Activated CD8-positive, alpha-beta memory T cell treated with anti-CD3 and anti-CD28 coated beads for 4 hours (primary cell): ENCODE measurements at regions not wholly inside any gene's neighbourhood (a gene's known extent, or its start where the extent isn't known, plus 50 kb on each side); places are given as distances from the start of the nearest gene placed in this dataset.
"Not testable (repeated sequence)": the region's sequence is repeated elsewhere in the genome, so short reads cannot be mapped to it uniquely, and the experiment has no call there.

Source experiments
- DNase-seq, 2 donors: peaks; one replicate each; pipeline ENCODE4 v3.0.0-alpha.2; 2020; ENCODE audit warnings: low read depth in 2 of 2

DNA sequence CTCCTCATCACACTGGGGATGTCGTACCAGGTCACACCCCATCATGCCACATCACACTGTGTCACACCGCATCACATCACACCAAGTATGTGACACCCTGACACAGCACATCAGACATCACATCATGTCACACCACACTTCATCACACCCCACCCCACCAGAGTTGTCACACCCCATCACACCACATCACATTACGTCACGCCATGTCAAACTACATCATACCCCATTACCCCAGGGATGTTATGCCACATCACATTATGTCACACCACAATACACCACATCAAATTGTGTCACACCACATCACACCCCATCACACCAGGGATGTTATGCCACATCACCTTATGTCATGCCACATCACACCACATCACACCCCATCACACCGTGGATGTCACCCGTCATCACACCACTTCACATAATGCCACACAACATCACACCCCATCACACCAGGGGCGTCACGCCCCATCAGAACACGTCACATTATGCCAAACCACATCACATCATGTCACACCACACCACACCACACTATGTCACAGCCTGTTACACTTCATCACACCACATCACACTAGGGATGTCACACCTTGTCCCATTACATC is 133.6 kb downstream of the TMEM121 start:
- no peak for DNase-seq

DNA sequence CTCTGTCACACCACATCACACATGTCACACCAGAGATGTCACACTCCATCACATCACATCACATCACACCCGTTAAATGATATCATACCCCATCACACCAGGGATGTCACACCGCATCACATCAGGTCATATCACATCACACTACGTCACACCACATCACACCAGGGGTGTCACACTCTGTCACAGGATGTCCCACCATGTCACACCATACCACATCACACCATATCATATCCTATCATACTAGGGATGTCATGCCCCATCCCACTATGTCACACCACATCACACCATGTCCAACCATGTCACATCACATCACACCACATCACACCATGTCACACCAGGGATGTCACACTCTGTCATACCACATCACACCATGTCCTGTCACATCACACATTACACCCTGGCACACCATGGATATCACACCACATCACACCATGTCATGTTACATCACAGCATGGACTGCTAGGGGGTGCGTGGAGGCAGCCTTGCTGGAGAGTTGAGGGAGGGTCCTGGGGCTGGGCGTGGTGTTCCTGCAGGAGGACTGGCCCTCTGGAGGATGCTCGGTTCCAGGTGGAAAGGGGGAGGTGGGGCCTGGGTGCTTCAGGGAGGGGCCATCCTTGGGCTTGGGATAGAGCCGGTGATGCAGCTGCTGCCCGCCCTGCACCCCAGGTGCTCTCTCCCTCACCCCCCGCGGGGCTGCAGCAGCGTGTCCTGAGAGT is 134.6 kb downstream of the TMEM121 start:
- no peak for DNase-seq

DNA sequence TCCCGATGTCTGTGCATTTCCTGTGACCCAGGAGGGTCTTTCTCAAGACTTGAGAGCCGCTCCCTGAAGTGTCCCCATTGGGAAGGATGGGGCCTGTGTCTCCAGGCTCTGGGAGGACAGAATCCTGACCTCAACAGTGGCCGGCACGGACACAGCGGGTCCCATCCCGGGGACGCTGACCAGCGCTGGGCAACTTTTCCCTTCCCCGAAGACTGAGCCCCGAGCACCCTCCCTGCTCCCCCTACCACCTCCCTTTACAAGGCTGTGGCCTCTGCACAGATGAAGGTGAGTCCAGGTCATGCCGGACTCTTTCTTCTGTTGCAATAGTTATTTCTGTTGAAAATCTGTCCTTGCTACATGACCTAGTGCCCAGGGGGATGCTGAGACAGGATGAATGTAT is 135.7 kb downstream of the TMEM121 start:
- DNase-seq: not testable (repeated sequence)

DNA sequence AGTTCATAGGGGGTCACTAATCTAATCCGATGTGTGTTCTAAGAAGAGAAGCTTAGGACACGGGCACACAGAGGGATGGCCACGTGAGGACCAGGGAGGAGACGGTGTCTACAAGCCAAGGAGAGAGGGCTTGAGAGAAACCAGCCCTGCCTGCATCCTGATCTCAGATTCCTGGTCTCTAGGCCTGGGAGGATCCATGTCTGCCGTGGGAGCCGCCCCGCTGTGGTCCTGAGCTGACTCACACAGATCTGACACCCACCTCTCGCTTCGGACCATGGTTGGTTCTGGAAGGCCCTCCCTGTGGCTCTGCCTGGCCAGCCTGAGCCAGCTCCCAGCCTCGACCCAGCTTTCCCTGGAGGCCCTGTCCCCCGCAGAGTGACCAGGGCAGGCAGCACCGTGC is 136.2 kb downstream of the TMEM121 start:
- not testable (repeated sequence) for DNase-seq

DNA sequence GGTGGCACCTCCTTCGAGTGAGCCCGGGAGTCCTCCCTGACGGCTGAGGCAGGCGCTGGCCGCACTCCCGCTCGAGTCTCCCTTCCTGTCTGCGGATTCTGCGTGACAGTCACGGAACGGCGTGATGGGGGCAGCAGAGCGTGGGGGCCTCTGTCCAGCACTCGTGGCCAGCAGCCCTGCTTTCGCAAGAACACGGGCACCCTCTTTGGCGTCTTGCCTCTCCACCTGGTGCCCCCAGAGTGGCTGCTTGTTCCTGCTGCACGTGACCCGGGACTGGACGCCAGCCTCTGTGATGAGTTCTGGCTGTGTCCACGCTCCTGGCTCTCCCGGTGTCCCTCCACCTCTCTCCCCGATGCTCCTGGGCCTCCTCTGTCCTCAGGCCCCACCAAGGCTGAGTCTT is 136.9 kb downstream of the TMEM121 start:
- not testable (repeated sequence) for DNase-seq

DNA sequence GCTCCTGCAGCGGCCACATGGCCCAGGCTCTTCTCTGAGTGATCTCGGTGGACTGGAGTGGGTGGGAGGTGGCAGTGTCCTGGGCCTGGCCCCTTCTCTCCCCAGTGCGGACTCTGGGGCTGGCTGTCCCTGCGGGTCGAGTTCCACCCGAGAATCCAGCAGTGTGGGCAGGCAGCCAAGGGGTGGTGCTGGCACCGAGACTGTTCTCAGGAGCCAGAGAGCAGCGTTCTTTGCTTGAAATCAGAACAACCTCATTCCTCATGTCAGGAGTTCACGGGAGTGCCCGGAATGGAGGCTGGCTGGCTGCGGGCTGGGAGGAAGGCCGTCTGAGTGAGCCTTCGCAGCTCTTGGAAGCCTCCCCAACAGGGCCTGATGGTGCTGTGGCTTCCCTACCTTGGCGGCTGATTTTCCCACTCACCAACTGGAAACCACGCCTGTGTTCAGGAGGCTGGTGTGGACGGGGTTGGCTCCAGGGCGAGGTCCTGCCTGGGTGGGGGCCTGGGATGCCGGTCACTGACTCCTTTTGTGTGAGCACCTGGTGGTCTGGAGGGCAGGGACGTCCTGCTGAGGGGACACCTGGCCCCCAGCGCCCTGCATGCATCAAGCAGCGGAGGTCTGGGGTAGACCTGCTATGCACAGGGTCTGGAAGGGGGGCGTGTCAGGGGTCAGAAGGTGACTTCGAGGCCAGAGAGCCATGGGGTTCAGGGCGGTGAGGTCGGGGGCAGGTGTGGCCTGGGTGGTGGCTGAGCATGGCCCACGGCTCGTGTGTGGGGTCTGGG is 137.6 kb downstream of the TMEM121 start:
- DNase-seq: not testable (repeated sequence)

DNA sequence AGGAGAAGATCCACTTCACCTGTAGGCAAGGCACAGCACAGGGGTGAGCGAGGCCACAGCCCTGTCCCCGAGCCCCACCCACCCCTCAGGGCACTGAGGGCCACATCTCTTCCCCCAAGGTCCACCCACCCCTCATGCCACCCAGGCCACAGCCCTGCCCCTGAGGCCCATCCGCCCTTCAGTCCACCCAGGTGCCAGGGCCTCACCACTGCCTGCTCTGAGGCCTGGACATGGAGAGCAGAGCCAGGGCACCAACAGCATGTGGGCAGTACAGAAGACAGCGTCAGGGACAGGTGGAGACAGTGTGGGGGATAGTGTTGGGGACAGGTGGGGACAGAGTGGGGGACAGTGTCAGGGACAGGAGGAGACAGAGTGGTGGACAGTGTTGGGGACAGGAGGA is 138.3 kb downstream of the TMEM121 start:
- DNase-seq: no peak

DNA sequence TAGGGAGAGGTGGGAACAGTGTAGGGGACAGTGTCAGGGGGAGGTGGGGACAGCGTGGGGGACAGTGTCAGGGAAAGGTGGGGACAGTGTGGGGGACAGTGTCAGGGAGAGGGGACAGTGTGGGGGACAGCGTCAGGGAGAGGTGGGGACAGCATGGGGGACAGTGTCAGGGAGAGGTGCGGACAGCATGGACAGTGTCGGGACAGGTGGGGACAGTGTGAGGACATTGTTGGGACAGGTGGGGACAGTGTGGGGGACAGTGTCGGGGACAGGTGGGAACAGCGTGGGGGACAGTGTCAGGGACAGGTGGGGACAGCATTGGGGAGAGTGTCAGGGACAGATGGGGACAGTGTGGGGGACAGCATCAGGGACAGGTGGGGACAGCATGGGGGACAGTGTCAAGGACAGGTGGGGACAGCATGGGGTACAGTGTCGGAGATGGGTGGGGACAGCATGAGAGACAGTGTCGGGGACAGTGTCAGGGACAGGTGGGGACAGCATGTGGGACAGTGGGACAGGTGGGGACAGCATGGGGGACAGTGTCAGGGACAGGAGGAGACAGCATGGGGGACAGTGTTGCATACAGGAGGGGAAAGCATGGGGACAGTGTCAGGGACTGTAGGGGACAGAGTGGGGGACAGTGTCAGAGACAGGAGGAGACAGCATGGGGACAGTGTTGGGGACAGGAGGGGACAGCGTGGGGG is 139.0 kb downstream of the TMEM121 start:
- DNase-seq: no peak

DNA sequence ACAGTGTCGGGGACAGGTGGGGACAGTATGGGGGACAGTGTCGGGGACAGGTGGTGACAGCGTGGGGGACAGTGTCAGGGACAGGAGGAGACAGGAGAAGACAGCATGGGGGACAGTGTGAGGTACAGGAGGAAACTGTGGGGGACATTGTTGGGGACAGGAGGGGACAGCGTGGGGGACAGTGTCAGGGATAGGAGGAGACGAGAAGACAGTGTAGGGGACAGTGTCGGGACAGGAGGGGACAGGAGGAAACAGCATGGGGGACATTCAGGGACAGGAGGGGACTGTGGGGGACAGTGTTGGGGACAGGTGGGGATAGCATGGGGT is 139.5 kb downstream of the TMEM121 start:
- no peak for DNase-seq

DNA sequence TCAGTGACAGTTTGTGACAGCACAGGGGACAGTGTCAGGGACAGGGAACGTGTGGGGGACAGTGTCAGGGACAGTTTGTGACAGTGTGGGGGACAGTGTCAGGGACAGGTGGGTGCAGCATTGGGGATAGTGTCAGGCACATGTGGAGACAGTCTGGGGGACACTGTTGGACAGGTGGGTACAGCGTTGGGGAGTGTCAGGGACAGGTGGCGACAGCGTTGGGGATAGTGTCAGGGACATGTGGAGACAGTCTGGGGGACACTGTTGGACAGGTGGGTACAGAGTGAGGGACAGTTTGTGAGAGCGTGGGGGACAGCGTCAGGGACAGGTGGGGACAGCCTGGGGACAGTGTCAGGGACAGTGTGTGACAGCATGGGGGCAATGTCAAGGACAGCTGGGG is 140.0 kb downstream of the TMEM121 start:
- no peak for DNase-seq

DNA sequence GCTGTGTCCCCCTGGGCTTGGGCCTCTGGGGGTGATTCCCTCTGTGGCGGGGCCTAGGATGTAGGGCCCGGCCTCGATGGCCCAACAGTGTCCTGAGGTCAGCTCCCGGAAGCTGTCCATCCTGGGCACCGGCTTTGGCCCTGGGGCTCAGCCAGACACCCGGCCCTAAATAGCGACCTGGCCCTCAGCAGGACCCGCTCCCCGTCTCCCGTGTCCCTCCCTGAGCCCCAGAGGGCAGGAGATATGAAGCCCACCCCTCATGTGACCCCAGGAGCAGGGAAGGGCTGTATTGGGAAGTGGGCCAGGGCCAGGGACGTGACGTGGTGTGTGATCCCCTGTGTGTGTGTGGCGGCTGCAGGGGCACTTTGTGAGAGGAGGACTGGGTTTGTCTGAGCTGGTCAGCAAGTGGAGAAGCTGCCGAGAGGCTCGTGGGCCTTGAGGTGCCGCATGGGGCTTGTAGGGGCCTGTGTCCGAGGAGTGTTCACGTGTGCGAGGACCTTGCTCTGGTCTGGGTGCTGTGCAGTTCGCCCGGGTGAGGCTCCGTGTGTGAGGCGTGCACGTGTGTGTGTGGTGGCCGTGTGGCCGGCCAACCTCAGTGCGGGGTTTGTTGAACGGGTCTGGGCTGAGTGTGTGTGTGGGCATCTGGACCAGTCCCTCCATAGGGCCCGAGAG is 140.7 kb downstream of the TMEM121 start:
- not testable (repeated sequence) for DNase-seq

DNA sequence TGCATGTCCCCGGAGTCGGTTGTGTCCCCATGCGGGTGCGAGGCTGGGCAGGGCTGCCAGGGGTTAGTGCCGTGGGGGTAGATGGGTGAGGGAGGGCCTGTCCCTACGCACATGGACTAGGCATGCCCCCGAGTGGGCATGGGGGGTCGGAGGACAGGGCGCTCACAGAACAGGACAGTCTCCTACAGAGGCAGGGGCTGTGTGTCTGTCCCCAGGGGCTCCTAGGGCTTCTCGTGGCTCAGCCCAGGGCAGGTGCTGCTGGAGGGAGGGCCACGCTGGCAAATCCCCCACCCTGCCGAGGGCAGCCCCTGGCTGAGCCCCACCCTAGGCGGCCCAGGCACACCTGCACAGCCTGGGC is 141.3 kb downstream of the TMEM121 start:
- DNase-seq: not testable (repeated sequence)

DNA sequence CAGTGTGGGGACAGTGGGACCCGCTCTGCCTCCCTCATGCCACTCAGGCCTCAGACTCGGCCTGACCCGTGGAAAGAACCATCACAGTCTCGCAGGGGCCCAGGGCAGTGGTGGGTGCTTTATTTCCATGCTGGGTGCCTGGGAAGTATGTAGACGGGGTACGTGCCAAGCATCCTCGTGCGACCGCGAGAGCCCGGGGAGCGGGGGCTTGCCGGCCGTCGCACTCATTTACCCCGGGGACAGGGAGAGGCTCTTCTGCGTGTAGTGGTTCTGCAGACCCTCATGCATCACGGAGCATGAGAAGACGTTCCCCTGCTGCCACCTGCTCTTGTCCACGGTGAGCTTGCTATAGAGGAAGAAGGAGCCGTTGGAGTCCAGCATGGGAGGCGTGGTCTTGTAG is 141.6 kb downstream of the TMEM121 start:
- not testable (repeated sequence) for DNase-seq

DNA sequence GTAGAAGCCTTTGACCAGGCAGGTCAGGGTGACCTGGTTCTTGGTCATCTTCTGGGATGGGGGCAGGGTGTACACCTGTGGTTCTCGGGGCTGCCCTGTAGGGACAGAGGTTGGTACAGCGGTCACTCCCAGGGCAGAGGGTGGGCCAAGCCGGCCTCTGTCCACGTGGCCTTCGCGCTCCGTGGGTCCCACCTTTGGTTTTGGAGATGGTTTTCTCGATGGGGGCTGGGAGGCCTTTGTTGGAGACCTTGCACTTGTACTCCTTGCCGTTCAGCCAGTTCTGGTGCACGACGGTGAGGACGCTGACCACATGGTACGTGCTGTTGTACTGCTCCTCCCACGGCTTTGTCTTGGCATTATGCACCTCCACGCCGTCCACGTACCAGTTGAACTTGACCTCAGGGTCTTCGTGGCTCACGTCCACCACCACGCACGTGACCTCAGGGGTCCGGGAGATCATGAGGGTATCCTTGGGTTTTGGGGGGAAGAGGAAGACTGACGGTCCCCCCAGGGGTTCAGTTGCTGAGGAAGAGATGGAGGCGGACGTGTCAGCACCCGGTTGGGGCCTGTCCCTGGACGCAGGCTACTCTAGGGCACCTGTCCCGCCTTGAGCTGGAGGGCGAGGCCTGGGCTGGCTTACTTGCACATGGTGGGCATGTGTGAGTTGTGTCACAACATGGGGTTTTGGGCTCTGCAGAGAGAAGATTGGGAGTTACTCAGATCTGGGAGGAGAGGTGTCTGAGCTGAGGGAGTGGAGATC is 142.3 kb downstream of the TMEM121 start:
- not testable (repeated sequence) for DNase-seq

DNA sequence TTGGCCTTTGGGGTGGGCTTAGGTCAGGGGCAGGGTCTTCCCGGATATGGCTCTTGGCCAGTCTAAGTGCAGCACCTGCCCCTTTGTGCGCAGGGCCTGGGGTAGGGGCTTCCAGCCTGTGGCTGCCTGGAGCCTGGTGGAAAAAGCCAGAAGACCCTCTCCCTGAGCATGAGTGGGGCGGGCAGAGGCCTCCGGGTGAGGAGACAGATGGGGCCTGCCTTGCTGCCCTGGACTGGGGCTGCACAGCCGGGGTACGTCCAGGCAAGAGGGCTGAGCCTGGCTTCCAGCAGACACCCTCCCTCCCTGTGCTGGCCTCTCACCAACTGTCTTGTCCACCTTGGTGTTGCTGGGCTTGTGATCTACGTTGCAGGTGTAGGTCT is 142.8 kb downstream of the TMEM121 start:
- DNase-seq: not testable (repeated sequence)

DNA sequence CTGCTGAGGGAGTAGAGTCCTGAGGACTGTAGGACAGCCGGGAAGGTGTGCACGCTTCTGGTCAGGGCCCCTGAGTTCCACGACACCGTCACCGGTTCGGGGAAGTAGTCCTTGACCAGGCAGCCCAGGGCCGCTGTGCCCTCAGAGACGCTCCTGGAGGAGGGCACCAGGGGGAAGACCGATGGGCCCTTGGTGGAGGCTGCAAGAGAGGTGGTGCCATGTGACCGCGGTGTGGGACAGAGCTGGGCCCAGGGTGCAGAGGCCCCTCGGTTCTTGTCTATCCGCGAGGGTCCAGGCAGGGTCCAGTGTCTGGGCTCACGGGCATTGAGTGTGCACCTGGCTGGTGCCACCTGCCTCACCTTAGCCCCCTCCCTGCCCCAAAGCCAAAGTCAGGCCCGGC is 143.3 kb downstream of the TMEM121 start:
- not testable (repeated sequence) for DNase-seq

DNA sequence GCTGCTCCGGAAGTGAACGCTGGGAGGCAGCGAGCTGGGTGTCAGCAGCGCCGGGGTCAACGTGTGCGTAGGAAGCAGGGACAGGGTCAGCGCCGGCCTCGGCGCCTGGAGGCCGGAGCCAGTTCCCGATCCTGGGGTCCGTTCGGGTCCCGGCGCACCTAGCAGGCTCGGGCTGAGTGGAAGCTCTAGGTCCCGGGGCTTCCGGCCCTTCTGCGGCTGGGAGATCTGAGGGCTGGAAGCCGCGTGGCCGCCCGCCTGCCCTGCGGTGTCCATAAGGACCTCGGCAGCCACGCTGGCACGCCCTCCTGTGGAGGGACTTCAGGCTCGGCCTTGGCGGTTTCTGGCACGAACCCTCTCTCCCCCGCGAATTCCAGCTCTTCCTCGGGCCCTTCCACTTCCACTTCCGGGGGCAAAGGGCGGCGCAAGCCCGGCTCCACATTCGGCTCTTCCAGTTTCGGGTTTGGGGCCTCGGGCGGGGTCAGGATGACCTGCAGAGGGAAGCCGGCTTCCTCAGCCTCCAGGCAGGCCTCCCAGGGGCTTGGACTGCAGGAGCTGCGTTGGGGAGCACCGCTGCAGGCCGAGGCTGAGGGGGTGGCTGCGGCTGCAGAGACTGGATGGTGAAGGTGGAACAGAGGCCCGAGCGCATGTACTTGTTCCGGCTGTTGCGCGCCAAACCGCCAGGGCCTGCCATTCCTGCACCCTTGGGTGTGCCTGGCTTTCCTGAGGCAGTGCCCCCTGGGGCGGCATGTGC is 146.2 kb downstream of the TMEM121 start:
- DNase-seq: not testable (repeated sequence)

DNA sequence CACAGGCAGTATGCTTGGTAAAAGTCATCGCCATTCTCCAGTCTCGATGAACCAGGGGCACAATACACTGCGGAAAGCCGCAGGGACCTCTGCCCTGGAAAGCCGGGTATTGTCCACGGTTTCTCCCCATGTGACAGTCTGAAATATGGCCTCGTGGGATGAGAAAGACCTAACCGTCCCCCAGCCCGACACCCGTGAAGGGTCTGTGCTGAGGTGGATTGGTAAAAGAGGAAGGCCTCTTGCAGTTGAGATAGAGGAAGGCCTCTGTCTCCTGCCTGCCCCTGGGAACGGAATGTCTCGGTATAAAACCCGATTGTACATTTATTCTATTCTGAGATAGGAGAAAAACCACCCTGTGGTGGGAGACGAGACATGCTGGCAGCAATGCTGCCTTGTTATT is 149.1 kb downstream of the TMEM121 start:
- DNase-seq: not testable (repeated sequence)

DNA sequence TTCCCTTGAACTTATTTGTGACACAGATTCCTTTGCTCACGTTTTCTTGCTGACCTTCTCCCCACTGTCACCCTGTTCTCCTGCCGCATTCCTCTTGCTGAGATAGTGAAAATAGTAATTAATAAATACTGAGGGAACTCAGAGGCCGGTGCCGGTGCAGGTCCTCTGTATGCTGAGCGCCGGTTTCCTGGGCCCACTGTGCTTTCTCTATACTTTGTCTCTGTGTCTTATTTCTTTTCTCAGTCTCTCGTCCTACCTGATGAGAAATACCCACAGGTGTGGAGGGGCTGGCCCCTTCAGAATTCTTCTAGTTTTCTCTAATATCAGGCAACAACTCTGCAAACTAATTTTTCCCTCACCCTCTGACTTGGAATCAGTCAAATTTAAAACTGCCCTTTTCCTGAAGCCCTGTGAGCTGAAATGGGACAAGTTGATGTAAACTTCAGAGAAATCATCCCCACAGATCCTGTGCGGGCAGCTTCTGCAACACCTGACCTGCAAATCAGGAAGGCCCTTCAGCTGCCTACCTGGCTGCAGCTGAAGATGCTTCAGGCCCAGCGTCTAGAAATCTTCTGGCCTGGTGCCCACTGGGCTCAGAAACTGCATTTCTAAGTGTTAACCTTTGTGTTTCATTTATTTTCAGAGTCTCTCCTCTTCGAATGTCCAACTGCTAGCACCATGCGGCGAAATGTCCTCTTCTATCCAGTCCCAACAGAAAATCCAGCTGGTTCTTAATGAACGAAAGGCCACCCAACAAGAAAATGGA is 149.7 kb downstream of the TMEM121 start:
- DNase-seq: not testable (repeated sequence)

DNA sequence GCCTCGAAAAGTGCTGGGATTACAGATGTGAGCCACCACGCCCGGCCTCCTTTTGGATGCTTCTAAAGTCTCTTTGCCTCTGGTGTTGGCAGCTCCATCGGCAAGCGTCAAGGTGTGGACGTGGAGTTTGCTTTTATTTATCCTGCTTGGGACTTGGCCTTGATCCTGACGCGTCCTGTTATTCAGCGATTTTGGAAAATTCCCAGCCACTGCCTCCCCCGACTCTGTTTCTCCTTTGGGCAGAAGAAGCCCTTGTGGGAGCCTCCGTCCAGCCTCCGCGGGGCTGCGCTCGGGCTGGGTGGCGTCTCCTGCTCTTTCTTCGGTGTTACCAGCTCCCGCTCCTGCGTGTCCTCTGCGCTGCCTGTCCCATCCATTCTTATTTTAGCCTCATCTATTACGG is 151.7 kb downstream of the TMEM121 start:
- not testable (repeated sequence) for DNase-seq
